GM18868 (cell line): ENCODE measurements at regions not wholly inside any gene's neighbourhood (a gene's known extent, or its start where the extent isn't known, plus 50 kb on each side); places are given as distances from the start of the nearest gene placed in this dataset.

ENCODE experiments used
- ATAC-seq: cut with Tn5 transposase; IDR thresholded peaks from one replicate; pipeline ENCODE4 v1.9.1; 2021; ENCODE audit warnings: mild to moderate bottlenecking, moderate library complexity; ENCODE audit not compliant: unreplicated experiment

- ATAC-seq, result peak; percentile 93
Observed at GRCh38 chr11:19525276-19525675, 187.4 kb upstream of the NAV2 start.

- ATAC-seq, result no peak
Observed at GRCh38 chr11:19524171-19524671, 188.4 kb upstream of the NAV2 start.

- no peak for ATAC-seq
Observed at GRCh38 chr11:19520681-19521080, 192.0 kb upstream of the NAV2 start.

GRCh38 chr11:19519912-19520641 lies 192.6 kb upstream of the NAV2 start:
- ATAC-seq, result no peak

- ATAC-seq, result no peak
Observed at GRCh38 chr11:19519353-19519752, 193.3 kb upstream of the NAV2 start.

- no peak for ATAC-seq
Observed at GRCh38 chr11:19513253-19513652, 199.4 kb upstream of the NAV2 start.

GRCh38 chr11:19512618-19513017 lies 200.0 kb upstream of the NAV2 start:
- ATAC-seq, result no peak

GRCh38 chr11:19511413-19512183 lies 201.0 kb upstream of the NAV2 start:
- no peak for ATAC-seq

- ATAC-seq, result no peak
Observed at GRCh38 chr11:19511066-19511412, 201.6 kb upstream of the NAV2 start.

- ATAC-seq, result no peak
Observed at GRCh38 chr11:19510468-19510867, 202.2 kb upstream of the NAV2 start.

- ATAC-seq, result no peak
Observed at GRCh38 chr11:19509215-19509614, 203.4 kb upstream of the NAV2 start.

- ATAC-seq, result no peak
Observed at GRCh38 chr11:19508165-19508564, 204.5 kb upstream of the NAV2 start.

- ATAC-seq, result no peak
Observed at GRCh38 chr11:19506816-19507486, 205.7 kb upstream of the NAV2 start.

GRCh38 chr11:19502691-19503253 lies 209.9 kb upstream of the NAV2 start:
- ATAC-seq, result no peak

GRCh38 chr11:19501631-19502030 lies 211.0 kb upstream of the NAV2 start:
- no peak for ATAC-seq

- no peak for ATAC-seq
Observed at GRCh38 chr11:19499999-19500398, 212.6 kb upstream of the NAV2 start.

GRCh38 chr11:19499026-19499669 lies 213.5 kb upstream of the NAV2 start:
- ATAC-seq, result no peak

- ATAC-seq, result no peak
Observed at GRCh38 chr11:19493446-19494213, 219.0 kb upstream of the NAV2 start.

- ATAC-seq, result no peak
Observed at GRCh38 chr11:19482319-19483100, 230.1 kb upstream of the NAV2 start.
